ENCODE measurements at regions not wholly inside any gene's neighbourhood (a gene's known extent, or its start where the extent isn't known, plus 50 kb on each side); places are given as distances from the start of the nearest gene placed in this dataset.

DNA sequence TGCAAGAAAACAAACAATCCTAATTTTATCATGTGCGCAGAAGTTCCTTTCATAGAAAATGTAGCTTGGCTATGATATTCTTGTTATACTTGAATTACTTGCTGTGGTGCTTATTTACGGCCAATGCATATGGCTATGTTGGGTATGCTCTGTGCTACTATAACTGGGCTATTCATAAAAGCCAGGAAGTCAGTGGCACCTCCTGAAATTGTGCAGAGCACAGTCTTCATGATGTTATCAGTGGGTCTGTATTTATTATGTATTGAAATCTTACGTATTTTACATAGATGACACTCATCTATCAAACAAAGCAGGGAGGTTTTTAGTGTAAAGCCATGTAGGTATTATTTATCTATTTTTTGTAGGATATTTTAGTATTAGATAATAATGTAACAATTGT, 196.5 kb upstream of the NAALADL2 start:
- no peak for TF ChIP-seq ZNF8 (CRISPR knock-in tag; IDR thresholded peaks at IDR 0.05)
- peak; percentile 54; the same call in 1 of the 2 replicates for TF ChIP-seq TCF4 (CRISPR knock-in tag; IDR thresholded peaks at IDR 0.05; ENCODE audit: borderline replicate concordance)
- peak; percentile 27; the same call in 1 of the 2 replicates for TF ChIP-seq ISL1 (CRISPR knock-in tag; IDR thresholded peaks at IDR 0.05)
- peak; percentile 54; the same call in 1 of the 3 replicates for ATAC-seq

DNA sequence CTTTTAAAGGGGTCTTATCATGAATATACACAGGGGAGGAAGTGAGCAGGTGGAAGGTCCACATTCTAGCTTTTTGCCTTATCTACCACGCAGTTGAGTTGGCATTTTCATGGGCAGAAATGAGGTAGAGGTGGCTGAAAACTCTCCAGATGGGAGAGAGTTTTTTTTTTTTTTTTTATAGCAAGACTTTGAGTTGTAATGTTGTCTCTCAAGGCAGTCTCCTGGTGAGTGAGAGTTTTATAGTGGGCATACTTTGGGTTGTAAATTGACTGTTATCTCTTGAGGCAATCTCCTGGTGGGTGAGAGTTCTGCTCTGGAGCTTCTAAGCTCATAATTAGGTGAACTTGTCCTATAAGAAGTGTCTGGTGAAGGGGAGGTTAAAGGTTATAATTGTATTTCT, 191.7 kb upstream of the NAALADL2 start:
- no peak for ATAC-seq

DNA sequence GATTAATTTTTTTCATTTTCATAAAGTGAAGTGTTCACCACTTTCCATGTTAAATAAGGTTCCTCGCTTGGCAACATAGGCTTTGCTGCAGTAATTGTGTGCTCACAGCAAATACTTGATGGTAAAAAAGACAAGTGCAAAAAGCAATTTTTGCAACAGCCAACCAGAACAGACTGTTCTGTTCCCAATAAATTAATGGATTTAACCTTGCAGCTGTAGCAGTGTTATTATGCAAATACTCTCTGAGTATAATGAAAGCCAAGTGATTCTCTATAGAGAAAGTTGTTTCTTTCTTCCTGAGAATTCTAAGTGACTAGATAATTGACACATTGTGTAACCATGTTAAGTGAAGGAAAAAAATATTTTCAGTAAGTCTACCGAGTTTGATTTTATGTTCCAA, 183.7 kb upstream of the NAALADL2 start:
- no peak for ATAC-seq
- TF ChIP-seq ZNF70 (CRISPR knock-in tag; IDR thresholded peaks at IDR 0.05) (no peak), PPARA (CRISPR knock-in tag; IDR thresholded peaks at IDR 0.05; ENCODE audit: borderline replicate concordance) (no peak), ZC3H10 (CRISPR knock-in tag; IDR thresholded peaks at IDR 0.05) (no peak), ISL1 (CRISPR knock-in tag; IDR thresholded peaks at IDR 0.05) (no peak)
- TF ChIP-seq, protein P1, sequence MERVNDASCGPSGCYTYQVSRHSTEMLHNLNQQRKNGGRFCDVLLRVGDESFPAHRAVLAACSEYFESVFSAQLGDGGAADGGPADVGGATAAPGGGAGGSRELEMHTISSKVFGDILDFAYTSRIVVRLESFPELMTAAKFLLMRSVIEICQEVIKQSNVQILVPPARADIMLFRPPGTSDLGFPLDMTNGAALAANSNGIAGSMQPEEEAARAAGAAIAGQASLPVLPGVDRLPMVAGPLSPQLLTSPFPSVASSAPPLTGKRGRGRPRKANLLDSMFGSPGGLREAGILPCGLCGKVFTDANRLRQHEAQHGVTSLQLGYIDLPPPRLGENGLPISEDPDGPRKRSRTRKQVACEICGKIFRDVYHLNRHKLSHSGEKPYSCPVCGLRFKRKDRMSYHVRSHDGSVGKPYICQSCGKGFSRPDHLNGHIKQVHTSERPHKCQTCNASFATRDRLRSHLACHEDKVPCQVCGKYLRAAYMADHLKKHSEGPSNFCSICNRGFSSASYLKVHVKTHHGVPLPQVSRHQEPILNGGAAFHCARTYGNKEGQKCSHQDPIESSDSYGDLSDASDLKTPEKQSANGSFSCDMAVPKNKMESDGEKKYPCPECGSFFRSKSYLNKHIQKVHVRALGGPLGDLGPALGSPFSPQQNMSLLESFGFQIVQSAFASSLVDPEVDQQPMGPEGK (CRISPR knock-in tag; IDR thresholded peaks at IDR 0.05; ENCODE audit: borderline replicate concordance), result no peak
- TF ChIP-seq, protein P2, sequence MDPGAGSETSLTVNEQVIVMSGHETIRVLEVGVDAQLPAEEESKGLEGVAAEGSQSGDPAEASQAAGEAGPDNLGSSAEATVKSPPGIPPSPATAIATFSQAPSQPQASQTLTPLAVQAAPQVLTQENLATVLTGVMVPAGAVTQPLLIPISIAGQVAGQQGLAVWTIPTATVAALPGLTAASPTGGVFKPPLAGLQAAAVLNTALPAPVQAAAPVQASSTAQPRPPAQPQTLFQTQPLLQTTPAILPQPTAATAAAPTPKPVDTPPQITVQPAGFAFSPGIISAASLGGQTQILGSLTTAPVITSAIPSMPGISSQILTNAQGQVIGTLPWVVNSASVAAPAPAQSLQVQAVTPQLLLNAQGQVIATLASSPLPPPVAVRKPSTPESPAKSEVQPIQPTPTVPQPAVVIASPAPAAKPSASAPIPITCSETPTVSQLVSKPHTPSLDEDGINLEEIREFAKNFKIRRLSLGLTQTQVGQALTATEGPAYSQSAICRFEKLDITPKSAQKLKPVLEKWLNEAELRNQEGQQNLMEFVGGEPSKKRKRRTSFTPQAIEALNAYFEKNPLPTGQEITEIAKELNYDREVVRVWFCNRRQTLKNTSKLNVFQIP (CRISPR knock-in tag; IDR thresholded peaks at IDR 0.05; ENCODE audit: borderline replicate concordance, low read depth), result no peak

More for the DNA sequence above, 191.7 kb upstream of the NAALADL2 start:
- TF ChIP-seq ZFP30 (CRISPR knock-in tag; IDR thresholded peaks at IDR 0.05) (no peak), ZNF565 (CRISPR knock-in tag; conservative IDR thresholded peaks at IDR 0.05; ENCODE audit: low read depth) (no peak), ARNTL (CRISPR knock-in tag; IDR thresholded peaks at IDR 0.05; ENCODE audit: borderline replicate concordance, low read depth) (no peak), SNAI2 (CRISPR knock-in tag; IDR thresholded peaks at IDR 0.05) (no peak), ISL1 (CRISPR knock-in tag; IDR thresholded peaks at IDR 0.05) (no peak), PPARA (CRISPR knock-in tag; IDR thresholded peaks at IDR 0.05; ENCODE audit: borderline replicate concordance) (no peak), GLIS3 (CRISPR knock-in tag; IDR thresholded peaks at IDR 0.05) (no peak), BACH2 (CRISPR knock-in tag; IDR thresholded peaks at IDR 0.05; ENCODE audit: borderline replicate concordance) (no peak), OSR1 (CRISPR knock-in tag; IDR thresholded peaks at IDR 0.05) (no peak), TOX (CRISPR knock-in tag; IDR thresholded peaks at IDR 0.05; ENCODE audit: borderline replicate concordance) (no peak), CSDC2 (CRISPR knock-in tag; IDR thresholded peaks at IDR 0.05) (no peak), TCF4 (CRISPR knock-in tag; IDR thresholded peaks at IDR 0.05; ENCODE audit: borderline replicate concordance) (no peak), ZNF8 (CRISPR knock-in tag; IDR thresholded peaks at IDR 0.05) (no peak)
- TF ChIP-seq, protein P1 (CRISPR knock-in tag; IDR thresholded peaks at IDR 0.05; ENCODE audit: borderline replicate concordance), result no peak
- TF ChIP-seq, protein P3, sequence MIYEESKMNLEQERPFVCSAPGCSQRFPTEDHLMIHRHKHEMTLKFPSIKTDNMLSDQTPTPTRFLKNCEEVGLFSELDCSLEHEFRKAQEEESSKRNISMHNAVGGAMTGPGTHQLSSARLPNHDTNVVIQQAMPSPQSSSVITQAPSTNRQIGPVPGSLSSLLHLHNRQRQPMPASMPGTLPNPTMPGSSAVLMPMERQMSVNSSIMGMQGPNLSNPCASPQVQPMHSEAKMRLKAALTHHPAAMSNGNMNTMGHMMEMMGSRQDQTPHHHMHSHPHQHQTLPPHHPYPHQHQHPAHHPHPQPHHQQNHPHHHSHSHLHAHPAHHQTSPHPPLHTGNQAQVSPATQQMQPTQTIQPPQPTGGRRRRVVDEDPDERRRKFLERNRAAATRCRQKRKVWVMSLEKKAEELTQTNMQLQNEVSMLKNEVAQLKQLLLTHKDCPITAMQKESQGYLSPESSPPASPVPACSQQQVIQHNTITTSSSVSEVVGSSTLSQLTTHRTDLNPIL (CRISPR knock-in tag; IDR thresholded peaks at IDR 0.05; ENCODE audit: low read depth), result no peak
- TF ChIP-seq, protein P4, sequence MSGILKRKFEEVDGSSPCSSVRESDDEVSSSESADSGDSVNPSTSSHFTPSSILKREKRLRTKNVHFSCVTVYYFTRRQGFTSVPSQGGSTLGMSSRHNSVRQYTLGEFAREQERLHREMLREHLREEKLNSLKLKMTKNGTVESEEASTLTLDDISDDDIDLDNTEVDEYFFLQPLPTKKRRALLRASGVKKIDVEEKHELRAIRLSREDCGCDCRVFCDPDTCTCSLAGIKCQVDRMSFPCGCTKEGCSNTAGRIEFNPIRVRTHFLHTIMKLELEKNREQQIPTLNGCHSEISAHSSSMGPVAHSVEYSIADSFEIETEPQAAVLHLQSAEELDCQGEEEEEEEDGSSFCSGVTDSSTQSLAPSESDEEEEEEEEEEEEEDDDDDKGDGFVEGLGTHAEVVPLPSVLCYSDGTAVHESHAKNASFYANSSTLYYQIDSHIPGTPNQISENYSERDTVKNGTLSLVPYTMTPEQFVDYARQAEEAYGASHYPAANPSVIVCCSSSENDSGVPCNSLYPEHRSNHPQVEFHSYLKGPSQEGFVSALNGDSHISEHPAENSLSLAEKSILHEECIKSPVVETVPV (CRISPR knock-in tag; IDR thresholded peaks at IDR 0.05), result no peak

DNA sequence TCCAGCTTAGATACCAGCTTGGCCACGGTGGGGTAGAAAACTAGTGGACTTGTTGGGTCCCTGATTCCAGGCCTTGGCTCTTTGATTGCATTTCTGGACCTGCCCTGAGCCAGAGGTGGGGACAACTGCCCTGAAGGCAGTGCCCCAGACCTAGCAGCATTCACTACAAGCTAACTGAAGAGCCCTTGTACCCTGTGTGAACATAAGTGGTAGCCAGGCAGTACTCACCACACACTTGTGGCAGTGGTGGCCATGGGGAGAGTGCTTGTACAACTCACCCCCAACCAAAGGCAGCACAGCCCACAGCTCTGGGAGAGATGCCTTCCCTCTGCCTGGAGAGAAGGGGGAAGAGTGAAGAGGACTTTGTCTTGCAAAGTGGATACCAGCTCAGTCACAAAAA, 177.3 kb upstream of the NAALADL2 start:
- no peak for ATAC-seq
- TF ChIP-seq, protein P3 (CRISPR knock-in tag; IDR thresholded peaks at IDR 0.05; ENCODE audit: low read depth), result no peak
- TF ChIP-seq PPARA (CRISPR knock-in tag; IDR thresholded peaks at IDR 0.05; ENCODE audit: borderline replicate concordance) (no peak), SNAI2 (CRISPR knock-in tag; IDR thresholded peaks at IDR 0.05) (no peak), OSR1 (CRISPR knock-in tag; IDR thresholded peaks at IDR 0.05) (no peak), RARB (CRISPR knock-in tag; IDR thresholded peaks at IDR 0.05) (no peak), ZFP3 (CRISPR knock-in tag; IDR thresholded peaks at IDR 0.05) (no peak)
- TF ChIP-seq, protein P2 (CRISPR knock-in tag; IDR thresholded peaks at IDR 0.05; ENCODE audit: borderline replicate concordance, low read depth), result no peak
- TF ChIP-seq, protein P1 (CRISPR knock-in tag; IDR thresholded peaks at IDR 0.05; ENCODE audit: borderline replicate concordance), result no peak
